Hematopoietic multipotent progenitor cell treated with erythropoietin and hydrocortisone succinate and interleukin-3 and kit ligand, for 8 days (in vitro differentiated cells): ENCODE measurements at regions not wholly inside any gene's neighbourhood (a gene's known extent, or its start where the extent isn't known, plus 50 kb on each side); places are given as distances from the start of the nearest gene placed in this dataset.

Source experiments
- DNase-seq: peaks from one replicate; pipeline ENCODE4 v3.0.0-alpha.2; 2015

DNA sequence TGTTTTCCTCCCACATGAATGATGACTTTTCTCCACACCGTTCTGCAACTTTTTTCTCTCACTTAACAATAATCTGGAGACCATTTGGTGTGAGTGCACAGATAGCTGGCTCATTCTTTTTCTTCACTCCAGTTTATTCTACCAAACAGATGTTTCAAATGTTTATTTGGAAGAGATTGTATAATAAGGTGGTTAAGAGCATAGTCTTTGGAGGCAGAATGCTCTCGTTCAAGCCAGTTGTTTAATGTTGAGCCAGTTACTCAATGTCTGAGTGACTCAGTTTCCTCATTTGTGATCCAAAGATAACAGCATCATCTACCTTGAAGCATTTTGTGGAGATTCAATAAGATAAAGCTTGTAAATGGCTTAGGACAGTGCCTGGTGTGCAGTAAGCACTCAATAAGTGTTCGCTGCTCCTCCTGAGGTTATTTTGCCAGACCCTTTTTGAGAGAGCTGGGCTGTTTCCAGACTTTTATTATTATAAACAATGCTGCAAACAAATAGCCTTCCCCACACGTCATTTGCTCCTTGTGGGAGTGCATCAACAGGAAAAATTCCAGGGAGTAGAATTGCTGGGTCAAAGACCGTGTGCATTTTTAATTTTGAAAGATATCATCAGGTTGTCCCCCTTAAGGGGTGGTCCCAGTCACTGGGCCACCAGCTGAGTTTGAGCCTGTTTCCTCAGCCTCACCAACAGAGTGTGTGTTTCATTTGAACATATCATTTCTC is 70.6 kb downstream of the VEGFA start:
- no peak for DNase-seq

DNA sequence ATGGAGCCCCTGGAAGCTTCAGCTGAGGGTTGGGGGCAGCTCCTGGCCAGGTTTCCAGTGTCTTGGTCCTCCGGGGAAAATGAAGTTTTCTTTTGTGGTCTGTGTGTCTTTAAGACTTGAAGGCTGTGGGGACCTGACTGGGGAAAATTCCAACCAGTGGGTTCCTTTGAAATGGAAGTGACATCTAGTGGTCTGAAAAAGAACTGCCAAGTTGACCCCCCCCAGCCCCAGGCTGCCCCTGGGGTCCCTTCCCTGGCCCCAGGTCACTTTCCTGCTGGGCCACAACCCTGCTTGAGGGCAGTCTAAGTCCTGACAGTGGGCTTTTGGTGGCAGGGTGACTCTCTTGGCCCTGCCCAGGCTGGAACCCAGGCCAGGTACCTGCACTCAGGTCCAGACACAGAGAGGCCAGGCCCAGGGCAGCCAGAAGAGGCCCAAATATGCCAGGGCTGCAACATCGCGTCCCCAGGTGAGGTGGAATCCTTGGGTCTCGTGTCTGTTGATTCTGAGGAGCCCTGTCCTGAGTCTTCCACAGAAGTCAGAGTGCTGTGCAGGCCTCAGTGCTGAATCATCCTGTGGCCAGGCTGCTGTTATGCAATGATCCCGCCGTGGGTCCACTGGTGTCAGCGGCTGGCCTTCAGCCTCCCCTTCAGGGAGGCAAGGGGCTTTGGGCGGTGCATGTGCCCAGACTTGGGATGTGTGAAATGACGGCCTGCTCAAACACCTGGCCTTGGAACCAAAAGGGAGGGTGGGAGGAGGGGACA is 68.4 kb downstream of the VEGFA start:
- DNase-seq, result peak; percentile 78

DNA sequence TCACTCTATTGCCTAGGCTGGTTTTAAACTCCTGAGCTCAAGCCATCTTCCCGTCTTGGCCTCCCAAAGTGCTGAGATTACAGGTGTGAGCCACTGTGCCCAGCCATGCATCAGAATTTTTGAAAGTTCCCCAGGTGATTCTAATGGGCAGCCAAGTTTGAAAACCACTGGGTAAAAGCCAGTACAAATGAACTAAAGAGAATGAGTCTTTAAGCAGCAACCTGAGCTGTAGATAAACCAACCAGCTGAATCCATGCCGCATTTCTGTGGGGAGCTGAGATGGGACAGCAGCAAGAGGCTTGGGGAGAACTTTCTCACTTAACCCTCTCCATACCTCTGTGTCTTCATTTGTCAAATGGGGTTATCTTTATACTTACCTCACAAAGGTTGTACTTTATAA is 67.5 kb downstream of the VEGFA start:
- DNase-seq, result no peak

DNA sequence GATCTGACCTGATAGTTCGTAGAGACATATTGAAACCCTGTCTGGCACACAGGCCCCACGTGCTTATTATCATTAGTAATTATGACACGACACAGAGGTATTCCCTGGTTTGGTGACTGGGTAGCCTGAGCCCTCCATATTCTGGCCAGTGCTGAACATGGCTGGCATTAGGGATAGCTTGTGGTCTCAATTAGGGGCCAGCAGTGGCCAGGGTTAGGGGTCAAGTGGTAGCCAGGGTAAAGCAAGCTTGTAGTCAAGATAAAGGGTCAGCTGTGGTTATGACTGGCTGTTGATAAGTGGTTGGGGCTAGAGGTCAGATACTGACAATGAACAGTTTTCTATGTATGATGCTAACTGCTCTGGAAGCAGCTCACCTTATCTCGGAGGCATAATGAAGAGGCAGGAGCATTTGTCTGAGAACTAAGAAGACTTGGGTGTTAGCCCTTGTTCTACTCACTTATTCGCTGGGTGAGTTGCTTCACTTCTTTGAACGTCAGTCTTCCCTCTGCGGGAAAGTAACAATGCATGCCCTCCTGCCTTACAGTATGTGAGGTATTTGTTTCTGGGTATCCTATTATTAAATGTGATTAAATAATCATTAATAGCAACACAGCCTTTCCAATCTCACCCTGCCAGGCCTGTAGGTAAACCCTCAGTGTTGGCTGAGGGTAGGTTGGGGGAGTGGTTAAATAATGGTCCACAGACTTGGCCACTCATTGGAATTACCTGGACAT is 66.7 kb downstream of the VEGFA start:
- DNase-seq, result peak; percentile 42
